ENCODE measurements at regions not wholly inside any gene's neighbourhood (a gene's known extent, or its start where the extent isn't known, plus 50 kb on each side); places are given as distances from the start of the nearest gene placed in this dataset.
"Not testable (repeated sequence)": the region's sequence is repeated elsewhere in the genome, so short reads cannot be mapped to it uniquely, and the experiment has no call there.

- peaks cover 12% of the 10 kb centered on the region for H3K4me1 Mint-ChIP-seq
- H3K27ac Mint-ChIP-seq, result no peak overlapping the region
- peaks cover 4% of the 10 kb centered on the region for H3K27me3 Mint-ChIP-seq (ENCODE audit: low read depth, poor library complexity)
- DNase-seq, result no peak
- TF ChIP-seq, protein P1, sequence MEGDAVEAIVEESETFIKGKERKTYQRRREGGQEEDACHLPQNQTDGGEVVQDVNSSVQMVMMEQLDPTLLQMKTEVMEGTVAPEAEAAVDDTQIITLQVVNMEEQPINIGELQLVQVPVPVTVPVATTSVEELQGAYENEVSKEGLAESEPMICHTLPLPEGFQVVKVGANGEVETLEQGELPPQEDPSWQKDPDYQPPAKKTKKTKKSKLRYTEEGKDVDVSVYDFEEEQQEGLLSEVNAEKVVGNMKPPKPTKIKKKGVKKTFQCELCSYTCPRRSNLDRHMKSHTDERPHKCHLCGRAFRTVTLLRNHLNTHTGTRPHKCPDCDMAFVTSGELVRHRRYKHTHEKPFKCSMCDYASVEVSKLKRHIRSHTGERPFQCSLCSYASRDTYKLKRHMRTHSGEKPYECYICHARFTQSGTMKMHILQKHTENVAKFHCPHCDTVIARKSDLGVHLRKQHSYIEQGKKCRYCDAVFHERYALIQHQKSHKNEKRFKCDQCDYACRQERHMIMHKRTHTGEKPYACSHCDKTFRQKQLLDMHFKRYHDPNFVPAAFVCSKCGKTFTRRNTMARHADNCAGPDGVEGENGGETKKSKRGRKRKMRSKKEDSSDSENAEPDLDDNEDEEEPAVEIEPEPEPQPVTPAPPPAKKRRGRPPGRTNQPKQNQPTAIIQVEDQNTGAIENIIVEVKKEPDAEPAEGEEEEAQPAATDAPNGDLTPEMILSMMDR (IDR thresholded peaks at IDR 0.05), result peak; percentile 52
- H3K36me3 Mint-ChIP-seq (ENCODE audit: low read depth), result peaks cover 3% of the 10 kb centered on the region
- no peak overlapping the region for H3K4me3 Mint-ChIP-seq
- peaks cover 55% of the 10 kb centered on the region for H3K9me3 Mint-ChIP-seq
Measured at GRCh38 chrX:80578517-80579105, 158.4 kb downstream of the TENT5D start.

DNA sequence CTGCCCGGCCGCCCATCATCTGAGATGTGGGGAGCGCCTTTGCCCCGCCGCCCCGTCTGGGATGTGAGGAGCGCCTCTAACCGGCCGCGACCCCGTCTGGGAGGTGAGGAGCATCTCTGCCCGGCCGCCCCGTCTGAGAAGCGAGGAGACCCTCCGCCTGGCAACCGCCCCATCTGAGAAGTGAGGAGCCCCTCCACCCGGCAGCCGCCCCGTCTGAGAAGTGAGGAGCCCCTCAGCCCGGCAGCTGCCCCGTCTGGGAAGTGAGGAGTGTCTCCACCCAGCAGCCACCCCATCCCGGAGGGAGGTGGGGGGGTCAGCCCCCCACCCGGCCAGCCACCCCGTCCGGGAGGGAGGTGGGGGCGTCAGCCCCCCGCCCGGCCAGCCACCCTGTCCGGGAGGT, 170.7 kb downstream of the TENT5D start:
- not testable (repeated sequence) for H3K4me1 Mint-ChIP-seq; H3K27ac Mint-ChIP-seq; DNase-seq; H3K27me3 Mint-ChIP-seq (ENCODE audit: low read depth, poor library complexity); H3K36me3 Mint-ChIP-seq (ENCODE audit: low read depth); H3K4me3 Mint-ChIP-seq
- H3K9me3 Mint-ChIP-seq, result peaks cover 74% of the 10 kb centered on the region

DNA sequence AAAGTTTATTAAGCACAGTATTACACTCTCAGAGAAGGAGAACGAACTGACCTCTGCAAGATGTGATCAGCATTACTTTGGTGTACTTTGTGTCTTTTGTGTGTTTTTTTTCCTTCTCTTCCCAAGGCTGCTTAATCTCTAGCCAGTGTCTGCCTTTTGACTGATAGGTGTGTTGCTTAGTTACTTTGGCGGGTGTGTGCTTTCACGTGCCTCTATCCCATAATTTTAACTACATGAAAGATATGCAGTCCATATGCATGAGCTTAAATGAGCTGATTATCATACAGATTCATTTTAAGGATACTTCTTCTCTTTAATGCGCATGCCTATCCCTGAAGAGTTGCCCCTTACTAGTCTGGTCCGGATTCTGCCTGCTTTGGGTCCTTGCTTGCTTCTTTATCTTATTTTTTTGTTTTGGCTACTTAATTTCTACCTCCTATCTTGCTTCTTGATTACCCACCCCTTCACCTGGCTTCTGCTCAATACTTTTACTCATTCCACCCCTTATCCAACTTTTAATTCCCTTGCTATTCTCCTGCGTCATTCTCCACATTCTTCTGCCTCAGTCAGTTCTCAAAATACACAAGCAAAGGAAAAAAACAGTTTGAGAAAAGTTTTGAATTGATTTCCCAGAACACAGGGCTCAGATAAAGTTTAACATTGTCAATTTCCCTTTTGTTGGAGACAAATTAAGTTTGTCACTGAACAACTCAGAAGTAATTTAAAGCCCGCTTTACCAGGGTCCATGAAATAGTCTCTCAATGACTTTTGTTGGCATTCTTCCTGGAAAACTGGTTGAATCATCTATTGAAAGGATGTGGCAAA, 182.0 kb downstream of the TENT5D start:
- Mint-ChIP-seq H3K4me1 (no peaks in the 10 kb centered on the region), H3K27me3 (ENCODE audit: low read depth, poor library complexity) (no peaks in the 10 kb centered on the region), H3K4me3 (no peak overlapping the region), H3K9me3 (peaks cover 51% of the 10 kb centered on the region), H3K36me3 (ENCODE audit: low read depth) (no peaks in the 10 kb centered on the region), H3K27ac (no peak overlapping the region)
- TF ChIP-seq, protein P1 (IDR thresholded peaks at IDR 0.05), result no peak
- DNase-seq, result no peak

Measured in nephron progenitor cell (in vitro differentiated cells).